D341Med (cell line): ENCODE measurements at regions not wholly inside any gene's neighbourhood (a gene's known extent, or its start where the extent isn't known, plus 50 kb on each side); places are given as distances from the start of the nearest gene placed in this dataset.

ENCODE experiments used
- DNase-seq: peaks from one replicate; pipeline ENCODE4 v3.0.0; 2012; ENCODE audit warnings: low spot score

DNA sequence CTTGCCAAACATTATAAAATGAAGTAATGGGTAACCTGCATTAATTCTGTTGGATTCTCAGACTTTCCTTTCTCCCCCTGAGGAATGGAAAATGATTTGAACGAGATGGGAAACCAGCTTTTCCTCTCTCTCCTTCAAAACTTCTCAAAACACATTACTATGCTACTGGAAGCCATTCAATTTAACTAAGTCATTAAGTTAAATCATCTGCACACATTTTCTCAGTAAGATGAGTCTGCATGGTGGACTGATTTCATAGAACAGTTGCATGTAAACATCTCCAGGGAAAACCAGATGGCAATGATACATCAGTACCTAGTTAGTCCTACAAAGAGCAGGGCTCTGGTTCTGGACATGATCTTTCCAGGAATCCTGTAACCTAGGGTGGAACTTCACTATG is 59.9 kb downstream of the BMP4 start:
- no peak for DNase-seq

GRCh38 chr14:53894456-53894855 is 62.2 kb downstream of the BMP4 start:
- DNase-seq = no peak

DNA sequence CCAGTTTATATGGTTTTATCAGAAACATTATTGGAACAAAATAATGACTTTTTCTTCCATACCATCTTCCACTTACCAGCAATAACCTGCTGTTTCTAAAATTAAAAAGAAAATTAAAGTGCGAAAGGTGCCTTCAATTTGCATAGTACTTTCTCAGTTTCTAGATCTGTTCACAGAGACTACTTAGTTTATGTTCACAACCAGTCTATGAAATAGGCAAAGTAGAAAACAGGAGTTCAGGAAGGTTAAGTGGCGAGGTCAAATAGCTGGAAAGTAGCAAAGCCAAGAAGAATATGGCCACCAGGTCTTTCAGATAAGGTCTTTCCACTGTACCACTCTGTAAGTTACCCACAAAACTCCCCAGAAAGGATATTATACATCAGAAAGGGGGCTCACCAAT is 63.3 kb downstream of the BMP4 start:
- DNase-seq = no peak

GRCh38 chr14:53890611-53891101 is 66.0 kb downstream of the BMP4 start:
- DNase-seq = no peak

GRCh38 chr14:53888535-53889386 is 67.9 kb downstream of the BMP4 start:
- DNase-seq = no peak

DNA sequence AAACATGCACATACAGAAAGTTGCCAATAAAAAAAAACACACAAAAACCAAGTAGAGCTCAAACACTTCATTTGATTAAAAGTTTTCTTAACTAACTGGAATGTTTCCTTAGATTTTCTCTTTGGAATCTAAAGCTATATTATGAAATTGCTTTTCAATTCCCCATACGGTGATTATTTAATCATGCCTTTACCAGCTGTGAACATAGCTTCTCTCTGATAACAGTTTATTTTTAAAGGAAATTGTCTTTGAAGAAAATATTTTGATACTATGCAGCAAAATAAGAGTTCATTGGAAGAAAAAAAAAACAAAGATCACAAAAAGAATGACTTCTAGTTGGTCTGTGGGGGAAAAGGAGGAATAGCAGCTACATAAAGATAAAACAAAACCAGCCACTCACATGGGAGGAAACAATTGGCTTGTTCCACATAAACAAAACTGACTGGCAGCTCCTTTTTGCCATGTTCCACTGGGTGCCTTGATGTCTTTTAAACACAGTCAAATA is 71.4 kb downstream of the BMP4 start:
- DNase-seq = no peak

DNA sequence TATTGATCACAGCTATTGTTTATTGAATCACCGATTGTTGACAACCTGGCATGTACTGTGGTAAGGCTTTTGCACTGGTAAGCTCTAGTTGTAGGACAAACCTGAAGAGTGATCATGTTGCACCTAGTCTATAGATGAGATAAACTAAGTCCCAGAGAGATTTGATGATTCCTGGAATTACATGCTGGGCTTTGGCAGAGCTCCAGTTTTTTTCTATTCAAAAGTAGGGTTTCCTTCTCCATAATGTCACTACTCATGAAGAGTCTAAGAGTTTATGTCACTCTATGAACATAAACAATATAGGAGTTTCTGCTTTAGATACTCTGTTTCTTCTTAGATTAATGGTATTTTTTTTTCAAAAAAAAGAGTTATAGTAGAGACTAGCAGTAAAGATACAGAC is 72.0 kb downstream of the BMP4 start:
- no peak for DNase-seq

GRCh38 chr14:53883739-53884138 is 72.9 kb downstream of the BMP4 start:
- no peak for DNase-seq

DNA sequence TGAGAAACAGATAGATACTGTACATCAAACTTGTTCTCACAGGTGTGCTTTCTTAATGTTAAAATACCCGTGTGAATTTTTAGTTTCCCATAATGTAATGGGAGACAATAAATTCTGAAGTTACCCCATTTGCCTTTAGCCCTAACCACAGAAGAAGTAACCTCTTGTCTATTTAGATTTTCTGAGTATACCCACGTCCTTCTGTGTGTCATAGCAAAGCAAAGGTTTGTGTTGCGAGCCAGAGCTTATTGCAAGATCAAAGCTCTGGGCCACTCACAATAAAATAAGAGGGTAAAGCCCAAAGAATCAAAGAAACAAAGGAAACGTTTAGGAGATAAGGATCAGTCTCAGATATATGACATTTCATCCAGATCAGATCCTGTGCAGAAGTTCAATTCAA is 73.9 kb downstream of the BMP4 start:
- no peak for DNase-seq

DNA sequence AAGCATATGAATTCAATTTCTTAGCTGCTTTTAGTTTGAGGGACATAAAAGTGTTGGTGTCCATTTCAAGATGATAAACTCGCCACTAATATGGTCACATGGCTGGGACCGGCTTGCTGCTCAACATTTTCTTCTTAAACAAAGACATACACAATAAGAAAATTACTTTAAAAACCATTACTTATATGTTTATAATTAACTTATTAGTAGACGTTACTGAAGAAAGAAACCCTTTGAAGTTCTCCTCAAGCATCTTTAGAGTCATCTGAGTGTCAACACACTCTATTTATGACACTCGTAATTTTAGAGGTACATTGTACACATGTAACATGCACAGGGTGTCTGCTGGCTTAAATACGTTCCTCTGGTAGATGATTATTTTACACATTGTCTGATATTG is 74.7 kb downstream of the BMP4 start:
- no peak for DNase-seq

DNA sequence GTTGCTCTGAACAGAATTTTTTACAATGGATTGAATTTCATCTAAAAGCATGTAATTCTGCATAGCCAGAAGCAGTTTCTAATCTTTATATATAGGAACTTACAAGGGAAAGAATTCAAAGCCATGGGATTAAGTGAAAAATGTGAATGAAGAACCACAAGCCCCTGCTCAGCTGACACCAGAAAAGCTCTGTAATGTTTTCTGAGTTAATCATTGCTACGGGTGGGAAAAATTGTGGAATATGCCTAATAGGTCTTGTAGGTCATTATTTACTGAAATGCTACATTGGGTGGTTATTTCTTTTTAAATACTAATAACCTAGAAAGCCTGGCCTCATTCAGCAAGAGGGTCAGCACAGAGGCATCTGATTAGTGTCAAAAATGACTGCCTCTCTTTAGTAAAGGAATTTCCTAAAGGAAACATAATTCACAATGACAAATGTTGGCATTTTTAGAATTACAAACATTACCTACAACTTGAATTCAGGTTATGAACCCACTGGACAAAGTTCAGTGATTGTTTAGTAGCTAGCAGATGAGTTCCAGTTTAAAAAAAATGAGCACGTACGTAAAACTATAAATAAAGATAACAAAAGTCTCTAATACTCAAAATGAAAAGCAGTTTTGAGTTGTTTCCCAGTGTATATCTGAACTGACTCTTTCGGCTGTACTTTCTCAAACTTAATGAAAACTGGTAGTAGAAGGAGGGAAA is 75.3 kb downstream of the BMP4 start:
- DNase-seq = no peak

GRCh38 chr14:53880761-53881160 is 75.9 kb downstream of the BMP4 start:
- no peak for DNase-seq

DNA sequence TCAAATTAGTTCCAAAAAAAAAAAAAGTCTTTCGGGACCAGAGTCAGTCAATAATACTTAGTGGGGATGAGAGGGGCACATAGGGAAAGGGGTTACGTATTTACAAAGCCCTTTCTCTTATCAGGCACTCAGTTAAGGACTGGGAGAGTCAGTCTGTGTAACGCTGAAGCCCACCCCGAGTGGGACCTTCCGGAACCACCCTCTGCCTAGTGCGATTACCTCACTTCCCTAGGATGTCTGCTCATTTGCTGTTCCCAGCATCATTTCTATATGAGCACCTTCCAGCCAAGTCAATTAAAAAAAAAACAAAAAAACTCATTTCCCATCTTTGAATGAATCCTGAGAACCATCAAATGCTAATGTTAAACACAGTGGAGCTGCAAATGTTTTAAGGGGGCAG is 76.9 kb downstream of the BMP4 start:
- DNase-seq = no peak

DNA sequence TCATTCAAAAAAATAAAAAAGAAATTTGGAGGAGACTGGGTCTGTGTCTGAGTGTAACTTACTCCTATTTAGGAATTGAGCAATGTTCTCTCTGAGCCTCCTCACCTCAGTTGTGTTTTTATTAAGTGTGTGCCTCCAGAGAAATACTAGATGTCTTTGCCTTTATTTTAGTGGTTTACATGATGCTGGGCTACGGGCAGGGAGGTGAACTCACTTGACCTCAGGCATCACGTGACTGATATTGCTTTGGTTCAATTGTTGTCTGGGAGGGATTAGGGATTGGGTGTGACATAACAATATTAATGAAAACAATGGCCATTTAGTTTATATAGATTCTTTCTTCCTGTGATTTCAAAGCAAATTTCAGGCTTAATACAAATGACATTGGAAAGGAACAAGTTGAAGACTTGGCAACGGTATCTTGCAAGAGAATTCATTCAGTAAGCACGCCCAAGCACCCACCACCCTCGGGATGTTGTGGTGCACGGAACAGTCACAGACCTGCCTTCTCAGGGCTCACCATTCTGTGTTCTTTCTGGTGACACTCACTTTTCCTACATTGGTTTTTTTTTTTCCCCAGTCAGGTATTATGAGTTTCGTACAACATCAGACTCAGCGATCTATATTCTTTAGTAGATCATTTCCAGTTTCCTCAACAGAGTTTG is 77.5 kb downstream of the BMP4 start:
- no peak for DNase-seq

DNA sequence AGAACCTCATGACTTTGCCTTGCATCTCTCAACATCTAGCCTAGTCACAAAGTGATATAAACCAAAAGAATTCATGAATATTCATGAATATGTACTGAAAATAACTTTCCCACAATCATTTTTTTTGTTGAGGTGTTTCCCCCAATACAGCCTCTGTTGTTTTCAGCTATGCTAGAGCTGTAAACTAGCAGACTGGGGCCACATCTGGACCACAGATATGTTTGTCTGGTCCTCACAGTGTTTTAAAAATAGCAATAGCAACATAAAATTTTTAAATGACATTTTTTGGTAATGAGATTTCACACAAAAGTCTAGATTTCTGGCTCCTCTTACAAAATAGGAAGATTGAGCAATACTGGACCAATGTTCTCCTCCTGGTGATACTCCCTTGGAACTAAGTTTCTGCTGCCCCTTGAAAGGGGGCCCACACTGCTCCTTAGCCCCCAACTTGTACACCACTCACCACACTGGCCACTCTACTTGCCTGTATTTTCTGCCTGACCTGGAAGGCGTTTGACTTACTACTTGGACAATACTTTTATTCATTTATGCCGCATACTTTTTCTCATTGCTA is 81.2 kb downstream of the BMP4 start:
- DNase-seq = no peak

- DNase-seq = no peak
Measured at GRCh38 chr14:53874704-53875103, 81.9 kb downstream of the BMP4 start.

- no peak for DNase-seq
Measured at GRCh38 chr14:53872681-53873089, 83.9 kb downstream of the BMP4 start.

DNA sequence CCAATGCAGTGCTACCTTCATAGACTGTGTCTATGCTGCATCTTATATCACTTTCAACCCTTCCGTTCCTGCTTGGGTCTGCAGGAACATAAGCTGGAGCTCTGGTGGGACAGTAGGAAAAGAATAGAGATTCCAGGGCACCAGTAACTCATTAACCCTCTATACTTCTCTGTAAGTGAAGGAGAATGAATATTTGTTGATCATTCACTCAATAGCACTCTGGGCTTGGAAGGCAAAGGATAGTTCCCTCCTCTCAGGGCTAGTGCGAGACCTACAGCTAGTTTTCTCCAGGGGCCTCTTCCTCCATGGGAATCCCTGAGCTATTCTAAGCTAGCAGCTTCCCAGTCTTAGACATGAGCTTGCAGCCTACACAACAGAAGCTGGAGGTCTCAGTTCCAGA is 84.7 kb downstream of the BMP4 start:
- no peak for DNase-seq

- DNase-seq = no peak
Measured at GRCh38 chr14:53871011-53871410, 85.6 kb downstream of the BMP4 start.

GRCh38 chr14:53865711-53866110 is 90.9 kb downstream of the BMP4 start:
- DNase-seq = no peak

- no peak for DNase-seq
Measured at GRCh38 chr14:53861781-53862180, 94.8 kb downstream of the BMP4 start.

DNA sequence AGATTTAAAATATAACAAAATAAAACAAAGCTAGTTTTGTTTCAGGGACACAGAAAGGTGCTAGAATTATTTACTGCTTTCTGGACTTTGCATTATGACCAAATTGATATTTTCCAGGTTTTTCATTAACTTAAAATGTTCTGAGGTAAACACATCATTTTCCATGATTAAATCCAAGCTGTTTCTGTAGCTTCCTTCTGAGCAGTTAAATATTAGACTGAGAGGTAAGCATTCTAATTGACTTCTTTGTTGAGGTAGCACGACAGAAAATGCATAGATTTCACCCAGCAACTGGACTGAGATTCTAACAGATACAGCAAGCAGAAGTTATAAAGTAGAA is 98.3 kb downstream of the BMP4 start:
- no peak for DNase-seq
